H1 (cell line): ENCODE measurements at regions not wholly inside any gene's neighbourhood (a gene's known extent, or its start where the extent isn't known, plus 50 kb on each side); places are given as distances from the start of the nearest gene placed in this dataset.

ENCODE experiments used
- TF ChIP-seq, protein P1 (sequence below), 3 experiments: IDR thresholded peaks; 1 replicate in 2 of 3; 2 replicates in 1 of 3; pipeline versions ENCODE4 v1.5.1 to v1.6.1; 2011; ENCODE audit warnings: low read length in 3 of 3, mild to moderate bottlenecking in 3 of 3, inconsistent platforms in 2 of 3, low read depth in 1 of 3, moderate library complexity in 1 of 3; ENCODE audit not compliant: insufficient read depth in 1 of 3; ENCODE audit errors: control extremely low read depth in 1 of 3

DNA sequence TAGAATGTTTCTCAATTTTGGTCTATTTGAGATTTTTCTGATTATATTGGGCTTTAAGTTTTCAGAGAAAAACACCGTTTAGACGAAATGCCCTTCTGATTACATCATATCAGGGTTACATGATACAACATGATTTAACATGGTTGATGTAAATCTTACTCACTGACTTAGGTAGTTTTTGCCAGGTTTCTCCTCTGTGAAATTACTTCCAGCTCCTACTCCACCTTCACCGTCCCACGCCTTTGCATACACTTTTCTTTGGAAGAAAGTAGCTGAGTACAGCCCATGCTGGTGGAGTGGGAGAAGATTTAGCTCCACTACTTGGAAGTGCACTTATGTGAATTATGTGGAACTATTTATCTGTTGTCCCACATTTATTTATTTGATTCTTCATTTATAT is 433.2 kb upstream of the KLHL1 start (continued):
- TF ChIP-seq, protein P1, sequence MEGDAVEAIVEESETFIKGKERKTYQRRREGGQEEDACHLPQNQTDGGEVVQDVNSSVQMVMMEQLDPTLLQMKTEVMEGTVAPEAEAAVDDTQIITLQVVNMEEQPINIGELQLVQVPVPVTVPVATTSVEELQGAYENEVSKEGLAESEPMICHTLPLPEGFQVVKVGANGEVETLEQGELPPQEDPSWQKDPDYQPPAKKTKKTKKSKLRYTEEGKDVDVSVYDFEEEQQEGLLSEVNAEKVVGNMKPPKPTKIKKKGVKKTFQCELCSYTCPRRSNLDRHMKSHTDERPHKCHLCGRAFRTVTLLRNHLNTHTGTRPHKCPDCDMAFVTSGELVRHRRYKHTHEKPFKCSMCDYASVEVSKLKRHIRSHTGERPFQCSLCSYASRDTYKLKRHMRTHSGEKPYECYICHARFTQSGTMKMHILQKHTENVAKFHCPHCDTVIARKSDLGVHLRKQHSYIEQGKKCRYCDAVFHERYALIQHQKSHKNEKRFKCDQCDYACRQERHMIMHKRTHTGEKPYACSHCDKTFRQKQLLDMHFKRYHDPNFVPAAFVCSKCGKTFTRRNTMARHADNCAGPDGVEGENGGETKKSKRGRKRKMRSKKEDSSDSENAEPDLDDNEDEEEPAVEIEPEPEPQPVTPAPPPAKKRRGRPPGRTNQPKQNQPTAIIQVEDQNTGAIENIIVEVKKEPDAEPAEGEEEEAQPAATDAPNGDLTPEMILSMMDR (IDR thresholded peaks at IDR 0.05; ENCODE audit: control extremely low read depth in 1 of 3, insufficient read depth in 1 of 3, low read depth in 1 of 3, low read length in 3 of 3): no peak
- TF ChIP-seq, all 59 proteins: peak for 0
